DMS53 treated with DMSO at 0.1 percent for 48 hours (cell line): ENCODE measurements at regions not wholly inside any gene's neighbourhood (a gene's known extent, or its start where the extent isn't known, plus 50 kb on each side); places are given as distances from the start of the nearest gene placed in this dataset.
A peak's percentile ranks its signal among the peaks of the same experiment; 100 is the strongest.

Experiments
- DNase-seq: peaks from one replicate; lab custom pipeline; 2025; ENCODE audit not compliant: unreplicated experiment; lab: John Stamatoyannopoulos, UW

DNA sequence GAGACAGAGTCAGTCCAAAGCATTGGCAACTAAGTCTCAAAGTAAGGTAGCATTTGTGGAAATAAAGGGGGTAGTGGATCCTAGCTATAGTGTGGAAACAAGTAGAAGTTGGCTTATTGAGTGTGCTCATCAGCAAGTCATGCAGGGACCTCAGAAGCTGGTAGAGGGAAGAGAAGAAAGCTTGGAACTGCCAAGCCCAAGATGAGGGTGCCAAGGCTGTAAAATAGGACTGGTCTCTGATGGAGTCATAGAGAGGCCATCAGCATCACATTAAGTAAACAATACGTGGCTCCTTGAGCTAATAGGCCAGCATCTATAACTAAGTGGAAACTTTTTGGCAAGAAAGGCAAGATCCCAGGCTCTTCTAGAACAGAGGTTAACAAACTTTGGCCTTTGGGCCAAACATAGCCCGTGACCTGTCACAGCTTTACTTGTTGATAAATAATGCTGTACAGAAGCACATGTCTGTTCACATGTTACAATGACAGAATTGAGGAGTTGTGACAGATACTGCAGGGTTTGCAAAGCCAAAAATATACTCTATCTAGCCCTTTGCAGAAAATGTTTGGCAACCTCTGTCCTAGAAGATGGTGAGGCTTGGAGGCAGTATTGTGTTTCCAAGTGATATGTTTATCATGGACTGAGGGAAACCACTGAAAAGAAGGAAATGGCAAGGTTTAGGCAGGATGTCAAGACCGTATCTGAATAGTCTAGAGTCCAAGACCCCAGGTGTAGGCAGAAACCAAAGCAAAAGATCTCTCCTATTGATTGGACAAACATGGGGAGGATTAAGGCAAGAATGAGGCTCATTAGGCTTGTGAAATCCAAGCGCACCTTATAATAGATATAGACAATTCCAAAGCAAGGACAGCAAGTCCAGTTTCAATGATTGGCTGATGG, 62.5 kb upstream of the CD44 start:
- no peak for DNase-seq

DNA sequence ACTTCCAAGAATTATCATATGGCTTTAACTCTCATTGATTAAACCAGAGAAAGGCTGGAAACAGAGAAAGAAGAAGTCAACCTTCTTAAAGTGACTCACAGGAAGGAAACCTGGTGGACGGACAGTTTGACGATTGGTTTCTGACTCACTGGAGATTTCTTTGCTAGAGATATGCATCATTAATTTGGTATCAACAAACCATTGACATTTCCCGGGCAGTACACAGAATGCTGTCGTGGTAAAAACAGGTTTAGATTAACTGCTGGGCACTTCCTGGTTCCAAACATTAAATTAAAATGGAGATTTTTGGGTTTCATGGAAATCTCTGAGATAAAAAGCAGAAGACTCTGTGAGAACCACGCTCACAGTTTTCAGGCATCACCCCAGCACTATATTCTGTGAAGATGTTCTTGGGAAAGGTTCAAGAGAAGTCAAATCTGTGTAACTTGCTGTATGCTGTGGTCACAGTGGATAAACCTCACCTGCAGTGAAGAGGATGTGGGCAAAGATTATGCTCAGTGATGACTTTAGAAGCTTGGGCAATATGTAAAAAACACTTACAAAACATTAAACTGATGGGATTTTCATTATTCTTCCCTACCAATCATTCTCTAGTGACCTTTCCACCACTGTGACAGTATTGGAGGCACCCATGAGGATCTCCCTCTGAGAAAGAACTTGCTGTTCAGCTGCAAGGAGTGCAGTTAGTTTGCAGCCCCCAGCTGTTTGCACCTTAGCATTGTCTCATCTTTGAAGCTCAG, 61.1 kb upstream of the CD44 start:
- DNase-seq: peak; percentile 34

DNA sequence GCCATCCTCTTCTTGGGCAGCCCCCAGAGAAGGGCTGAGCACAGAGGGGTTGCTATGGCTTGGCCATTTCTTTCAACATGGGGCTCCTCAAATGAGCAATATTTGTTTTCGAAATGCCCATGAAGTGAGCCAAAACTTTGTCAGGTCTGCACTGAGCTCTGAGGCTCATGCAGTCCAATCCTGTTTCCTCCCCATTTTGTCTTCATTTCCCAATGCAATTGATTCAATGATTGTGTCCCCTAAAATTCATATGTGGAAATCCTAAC, 60.6 kb upstream of the CD44 start:
- no peak for DNase-seq

DNA sequence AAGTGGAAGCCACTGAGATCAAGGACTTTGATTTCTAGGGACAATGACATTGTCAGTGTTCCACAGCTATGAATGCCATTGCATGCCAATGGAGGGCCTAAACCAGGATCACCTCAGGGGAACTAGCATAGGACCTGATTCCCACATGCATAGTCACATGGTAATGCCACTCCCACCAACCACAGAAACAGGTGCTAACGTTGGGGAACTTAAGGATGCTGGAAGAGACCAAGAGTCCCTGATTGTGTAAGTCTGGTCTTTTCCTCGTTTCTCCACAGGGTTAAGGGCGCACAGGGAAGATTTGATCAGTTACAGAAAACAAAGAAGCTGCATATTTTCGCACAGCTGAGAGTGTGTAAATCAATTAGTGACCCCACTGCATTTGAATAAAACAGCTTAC, 59.4 kb upstream of the CD44 start:
- DNase-seq: no peak

DNA sequence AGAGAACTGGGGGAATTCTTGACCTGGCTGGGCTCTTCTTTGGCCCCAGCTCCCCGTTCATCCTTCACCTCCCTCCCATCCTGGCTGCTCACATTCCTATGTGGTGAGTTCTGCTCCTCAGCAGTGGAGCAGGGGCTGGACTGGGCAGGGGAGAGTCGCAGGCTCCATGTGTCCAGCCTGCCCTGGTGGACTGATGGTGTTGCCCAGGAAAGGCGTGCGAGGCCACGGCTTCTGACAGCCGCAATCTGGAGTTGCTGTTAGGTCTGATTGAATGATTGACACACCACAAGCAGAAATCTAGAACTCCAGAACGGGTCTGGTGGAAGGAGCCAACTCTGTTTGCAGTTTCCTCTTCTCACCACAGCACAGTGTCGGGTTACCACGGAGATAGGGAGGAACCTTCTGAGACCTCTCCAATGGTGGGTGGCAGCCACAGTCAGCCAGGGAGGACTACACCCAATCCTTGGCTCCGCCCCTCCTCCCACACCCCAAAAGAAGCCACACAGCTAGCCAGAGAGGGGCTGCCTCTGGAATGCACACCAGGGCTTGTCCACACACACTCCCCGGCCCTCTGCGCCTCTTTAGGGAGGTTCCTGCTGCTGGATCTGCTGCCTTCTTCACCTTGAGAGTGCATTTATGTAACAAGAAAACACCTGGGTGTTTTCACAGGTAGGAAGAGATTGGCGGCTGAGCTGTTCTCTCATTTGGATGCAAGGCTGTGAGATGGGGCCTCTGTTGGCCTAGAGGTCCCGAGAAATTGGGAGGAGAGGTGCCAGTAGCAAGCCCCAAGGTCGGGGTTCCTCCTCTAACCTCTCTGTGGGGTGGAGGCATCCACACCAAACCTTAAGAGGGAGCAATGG, 56.4 kb upstream of the CD44 start:
- no peak for DNase-seq

DNA sequence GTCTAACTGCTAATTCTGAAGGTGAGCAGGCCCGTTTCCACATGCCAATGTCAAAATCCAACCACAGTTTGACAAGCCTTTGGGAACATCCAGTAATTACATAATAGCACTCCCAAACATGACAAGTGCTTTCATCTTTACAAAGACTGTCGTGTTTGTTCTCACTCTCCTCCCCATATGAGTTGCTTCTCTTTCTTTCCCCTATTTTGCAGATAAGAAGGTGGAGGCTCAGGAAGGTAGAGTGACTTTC, 55.9 kb upstream of the CD44 start:
- DNase-seq: no peak

DNA sequence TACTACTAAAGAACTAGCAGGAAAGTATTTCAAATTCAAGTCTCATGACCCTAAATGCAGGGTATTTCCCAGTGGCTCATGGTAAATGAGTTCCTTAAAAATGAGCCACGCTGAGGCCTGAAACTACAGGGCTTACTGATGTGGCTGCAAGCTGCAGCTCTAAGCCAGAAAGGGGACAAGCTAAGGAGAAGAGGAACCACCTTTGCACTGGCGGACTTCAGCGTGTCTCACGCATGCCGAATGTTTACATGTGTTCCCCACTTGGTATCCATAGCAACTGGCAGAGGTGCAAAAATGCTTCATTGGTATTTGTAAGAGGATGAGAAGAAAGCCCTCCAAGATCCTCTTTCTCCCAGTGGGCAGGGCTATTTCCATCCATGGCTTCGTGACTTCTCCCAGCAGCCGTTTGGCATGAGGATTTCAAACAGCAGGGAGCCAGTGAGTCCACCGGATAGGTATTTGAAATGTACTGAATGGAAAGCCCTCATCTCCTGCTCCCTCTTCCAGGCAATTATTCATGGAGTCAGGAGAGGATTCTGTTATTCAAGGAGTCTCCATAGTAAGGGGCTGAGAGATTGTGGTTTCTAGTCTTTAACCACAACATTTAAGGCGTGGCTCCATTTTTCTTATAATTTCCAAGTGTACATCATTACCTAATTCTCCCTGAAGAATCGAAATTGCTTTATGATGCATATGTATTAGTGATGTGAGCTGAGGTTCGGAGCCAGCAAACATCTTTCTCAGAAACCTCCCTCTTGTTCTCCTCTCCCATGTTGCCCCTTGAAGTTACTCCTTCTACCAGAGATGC, 55.3 kb upstream of the CD44 start:
- no peak for DNase-seq

DNA sequence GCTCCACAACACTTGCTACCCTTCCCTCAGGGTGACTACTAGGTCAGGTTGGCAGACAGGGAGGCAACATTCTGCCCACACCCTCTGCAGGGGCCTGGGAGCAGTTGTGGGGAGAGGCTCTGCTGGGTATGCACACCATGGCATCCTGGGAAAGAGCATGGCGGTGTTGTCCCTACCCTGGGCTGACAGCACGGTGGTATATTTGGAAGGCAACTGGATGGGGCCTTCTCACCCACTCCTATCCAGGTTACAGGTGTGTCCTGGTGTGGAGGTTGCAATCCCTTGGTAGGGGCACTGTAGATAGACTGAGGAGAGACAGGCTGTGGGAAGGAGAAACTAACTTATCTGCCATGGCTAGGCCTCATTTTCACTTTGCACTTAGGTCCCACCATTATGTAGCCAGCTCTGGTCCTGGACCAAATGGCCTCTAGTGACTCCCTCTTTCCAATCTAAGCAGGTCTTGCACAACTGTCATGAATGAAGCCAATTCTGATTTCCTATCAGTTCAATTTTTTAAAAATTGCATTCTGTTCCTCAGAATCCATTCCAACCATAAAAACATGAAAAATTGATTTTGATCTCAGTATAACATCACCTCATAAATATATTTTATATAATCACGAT, 54.0 kb upstream of the CD44 start:
- DNase-seq: no peak

DNA sequence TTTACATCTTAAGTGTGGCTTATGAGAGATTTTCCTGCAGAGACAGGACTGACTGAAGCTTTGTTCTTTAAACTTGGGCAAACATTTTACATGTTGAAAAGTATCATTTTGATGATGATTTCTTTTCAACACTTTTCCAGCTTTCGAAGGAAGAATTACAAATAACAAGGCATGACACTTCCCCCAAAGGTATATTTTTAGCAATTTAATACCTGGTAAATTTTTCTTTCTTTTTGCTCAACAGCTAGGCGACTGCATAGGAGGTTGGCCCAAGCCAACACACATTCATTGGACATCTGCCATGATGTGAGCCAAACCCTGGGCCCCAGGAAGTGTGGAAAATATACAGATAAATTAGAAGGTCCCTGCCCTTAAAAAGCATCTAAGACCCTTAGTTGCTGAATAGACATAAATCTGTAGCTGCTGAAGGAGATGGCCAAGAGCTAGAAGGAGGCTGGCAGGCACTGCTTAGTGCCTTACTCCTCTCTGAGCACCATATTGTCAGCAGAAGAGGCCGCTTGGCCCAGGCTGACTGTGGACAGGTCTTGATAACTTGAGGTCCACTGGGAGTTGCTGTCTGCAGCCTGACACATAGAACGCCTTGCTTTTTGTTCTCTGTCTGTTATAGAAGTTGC, 53.3 kb upstream of the CD44 start:
- no peak for DNase-seq

DNA sequence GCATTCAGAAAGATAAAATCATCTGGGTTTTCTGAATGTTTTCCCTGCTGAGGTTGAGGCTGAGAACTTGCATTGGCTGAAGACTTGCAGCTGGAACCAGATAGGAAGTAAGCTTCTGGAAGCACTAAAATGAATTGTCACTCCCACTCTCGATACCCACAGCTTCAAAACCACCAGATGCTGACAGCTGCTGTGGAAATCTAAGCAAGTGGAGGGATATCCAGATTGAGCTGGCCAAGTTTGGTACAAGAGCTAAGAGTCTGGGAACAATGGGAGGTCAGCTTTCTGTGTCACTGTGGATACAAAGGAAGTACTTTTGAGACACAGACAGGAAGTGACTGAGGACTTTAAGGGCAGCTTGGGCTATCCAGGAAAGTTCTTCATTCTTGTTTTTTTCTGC, 51.3 kb upstream of the CD44 start:
- DNase-seq: no peak

DNA sequence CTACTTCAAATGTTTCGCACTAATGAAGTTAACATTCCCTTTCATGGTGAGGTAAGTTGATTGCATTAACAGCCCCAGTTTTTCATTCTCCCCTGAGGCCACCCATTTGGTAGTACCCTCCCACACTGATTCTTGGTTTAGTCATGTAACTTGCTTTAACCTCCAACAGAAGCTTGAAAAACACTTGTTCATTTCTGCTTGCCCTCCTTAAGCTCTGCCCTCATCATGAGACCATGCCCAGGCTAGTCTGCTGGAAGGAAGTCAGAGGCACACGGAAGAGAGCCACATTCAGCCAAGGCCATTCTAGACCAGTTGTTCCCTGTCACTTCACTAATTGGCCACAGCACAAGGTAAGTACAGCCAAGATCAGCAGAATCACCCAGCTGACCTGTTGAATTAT, 50.7 kb upstream of the CD44 start:
- no peak for DNase-seq

DNA sequence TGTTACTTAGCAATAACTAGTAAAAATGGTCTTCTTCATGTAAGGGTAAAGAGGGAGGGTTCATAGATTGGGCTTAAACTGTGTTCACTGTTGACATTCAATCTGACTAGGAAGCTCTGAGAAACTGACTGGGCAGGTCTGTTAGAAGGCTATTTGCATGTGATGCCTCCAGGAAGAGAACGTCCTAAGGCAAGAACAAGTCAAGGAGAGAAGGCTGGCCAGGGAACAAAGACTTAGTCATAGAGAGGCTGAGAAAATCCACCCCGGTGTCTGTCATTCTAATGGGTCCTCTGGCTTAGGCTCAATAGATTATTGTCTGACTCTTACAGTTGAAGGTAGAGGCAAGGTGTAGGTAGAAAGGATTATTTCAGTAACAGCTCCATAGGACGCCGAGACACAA, 50.3 kb upstream of the CD44 start:
- no peak for DNase-seq
